Thymus (tissue), 11 donors: ENCODE measurements at regions not wholly inside any gene's neighbourhood (a gene's known extent, or its start where the extent isn't known, plus 50 kb on each side); places are given as distances from the start of the nearest gene placed in this dataset.
"Not testable (repeated sequence)": the region's sequence is repeated elsewhere in the genome, so short reads cannot be mapped to it uniquely, and the experiment has no call there.

ENCODE experiments used
- DNase-seq, 9 donors: peaks; one replicate each; pipeline ENCODE4 v3.0.0-alpha.2; 2013; ENCODE audit warnings: low spot score in 9 of 9, low read depth in 6 of 9, missing footprints in 1 of 9
- H3K27ac ChIP-seq, 2 donors: one replicate each; pipeline ENCODE4 v1.5.1; 2013; ENCODE audit warnings: control low read depth in 1 of 2, low read depth in 1 of 2, low read length in 1 of 2, mild to moderate bottlenecking in 1 of 2, moderate library complexity in 1 of 2
- H3K27me3 ChIP-seq, 2 donors: one replicate each; pipeline ENCODE4 v1.5.1; 2013; ENCODE audit warnings: low read length in 1 of 2; ENCODE audit not compliant: control insufficient read depth in 2 of 2, insufficient read depth in 1 of 2
- H3K36me3 ChIP-seq, 2 donors: one replicate each; pipeline ENCODE4 v1.5.1; 2013; ENCODE audit warnings: low read length in 1 of 2, mild to moderate bottlenecking in 1 of 2, moderate library complexity in 1 of 2; ENCODE audit not compliant: control insufficient read depth in 2 of 2, insufficient read depth in 2 of 2
- H3K4me1 ChIP-seq, 2 donors: one replicate each; pipeline ENCODE4 v1.5.1; 2013; ENCODE audit warnings: low read length in 2 of 2; ENCODE audit not compliant: control insufficient read depth in 2 of 2, insufficient read depth in 2 of 2
- H3K4me3 ChIP-seq, 2 donors: one replicate each; pipeline ENCODE4 v1.5.1; 2013; ENCODE audit warnings: low read length in 2 of 2, control low read depth in 1 of 2, mild to moderate bottlenecking in 1 of 2
- H3K9me3 ChIP-seq, 2 donors: one replicate each; pipeline ENCODE4 v1.5.1; 2013; ENCODE audit warnings: low read length in 1 of 2, mild to moderate bottlenecking in 1 of 2; ENCODE audit not compliant: control insufficient read depth in 2 of 2, insufficient read depth in 1 of 2
- WGBS: extraction: QIAGEN DNeasy Blood & Tissue Kit; methylation state at CpG from one replicate; pipeline ENCODE4 v1.1.7; 2013; 5-methylcytosine and 5-hydroxymethylcytosine counted together
- donor health status: healthy.

- no peaks in the 10 kb centered on the region for H3K27me3 ChIP-seq
- WGBS: 94% methylated on average over 2 of the region's 2 CpGs
- no peak overlapping the region for H3K4me3 ChIP-seq
- H3K36me3 ChIP-seq: no peaks in the 10 kb centered on the region
- no peaks in the 10 kb centered on the region for H3K4me1 ChIP-seq
- DNase-seq: no peak
- no peaks in the 10 kb centered on the region for H3K9me3 ChIP-seq
- no peak overlapping the region for H3K27ac ChIP-seq
Measured at GRCh38 chr4:101655005-101655404, 135.5 kb upstream of the BANK1 start.

GRCh38 chr4:101651778-101652177 is 138.8 kb upstream of the BANK1 start:
- no peaks in the 10 kb centered on the region for H3K27me3 ChIP-seq
- no peak for DNase-seq
- no peak overlapping the region for H3K27ac ChIP-seq
- no peak overlapping the region for H3K4me3 ChIP-seq
- 97% methylated on average over 3 of the region's 3 CpGs for WGBS
- no peaks in the 10 kb centered on the region for H3K36me3 ChIP-seq
- no peaks in the 10 kb centered on the region for H3K9me3 ChIP-seq
- no peaks in the 10 kb centered on the region for H3K4me1 ChIP-seq

DNA sequence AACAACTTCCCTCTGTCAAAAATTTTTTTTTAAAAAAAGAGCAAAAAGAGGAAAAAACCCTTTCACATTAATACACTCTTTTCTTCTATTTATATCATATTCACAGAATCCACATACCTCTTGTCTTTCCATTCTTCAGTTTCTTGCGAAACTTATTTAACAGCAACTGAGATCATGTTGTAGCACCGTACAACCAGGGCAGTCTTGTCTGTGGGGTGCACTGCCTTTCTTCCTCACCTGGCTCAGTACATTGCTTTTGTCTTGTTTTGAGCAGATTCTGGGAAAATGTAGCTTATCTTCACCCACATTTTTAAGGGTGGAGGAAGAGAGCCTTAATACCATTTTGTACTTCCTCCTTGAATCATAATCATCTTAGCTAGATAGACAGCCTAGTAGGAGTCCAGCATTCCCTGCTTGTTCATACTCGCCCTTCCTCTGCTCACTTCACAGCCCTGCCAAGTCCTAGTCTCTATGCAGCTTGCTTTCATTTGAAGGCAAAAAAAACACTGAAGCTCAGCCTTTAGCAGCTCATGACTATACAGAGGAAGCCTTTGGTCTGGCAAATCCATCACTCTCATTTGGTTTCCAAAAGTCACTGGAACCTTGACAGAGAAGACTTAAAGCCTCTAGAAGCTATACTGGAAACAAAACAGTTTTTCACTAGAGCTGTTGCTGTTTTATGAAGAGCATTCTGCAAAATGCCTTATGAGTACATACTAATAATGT is 140.6 kb upstream of the BANK1 start:
- peak in 1 of 9 donors; percentile 18 for DNase-seq
- Histone ChIP-seq H3K9me3 (no peaks in the 10 kb centered on the region), H3K27me3 (no peaks in the 10 kb centered on the region), H3K36me3 (no peaks in the 10 kb centered on the region), H3K27ac (peak overlapping the region in 1 of 2 donors; percentile 15), H3K4me1 (no peaks in the 10 kb centered on the region), H3K4me3 (no peak overlapping the region)
- WGBS: 90% methylated on average over 3 of the region's 3 CpGs

DNA sequence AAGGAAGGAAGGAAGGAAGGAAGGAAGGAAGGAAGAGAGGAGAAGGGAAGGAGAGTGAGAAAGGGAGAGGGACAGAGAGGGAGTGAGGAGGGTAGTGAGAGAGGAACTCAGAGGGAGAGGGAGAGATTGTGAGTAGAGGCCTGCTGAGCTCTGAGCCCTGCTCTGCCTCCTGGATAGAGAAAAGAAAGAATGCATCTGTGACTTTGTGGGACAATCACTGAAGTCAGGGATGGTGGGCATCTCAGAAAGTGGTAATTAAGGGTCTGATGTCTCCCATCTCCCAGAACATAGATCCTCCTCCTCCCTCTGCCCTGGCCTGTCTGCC is 142.9 kb upstream of the BANK1 start:
- no peak overlapping the region for H3K4me3 ChIP-seq
- H3K9me3 ChIP-seq: no peaks in the 10 kb centered on the region
- no peaks in the 10 kb centered on the region for H3K27me3 ChIP-seq
- no peak for DNase-seq
- no peaks in the 10 kb centered on the region for H3K4me1 ChIP-seq
- no peaks in the 10 kb centered on the region for H3K36me3 ChIP-seq
- no peak overlapping the region for H3K27ac ChIP-seq

- H3K9me3 ChIP-seq: no peaks in the 10 kb centered on the region
- no peak overlapping the region for H3K27ac ChIP-seq
- H3K4me3 ChIP-seq: no peak overlapping the region
- 100% methylated on average over 1 of the region's 1 CpG for WGBS
- no peaks in the 10 kb centered on the region for H3K27me3 ChIP-seq
- H3K36me3 ChIP-seq: no peaks in the 10 kb centered on the region
- no peak for DNase-seq
- H3K4me1 ChIP-seq: no peaks in the 10 kb centered on the region
Measured at GRCh38 chr4:101644516-101644915, 146.0 kb upstream of the BANK1 start.

GRCh38 chr4:101643186-101643837 is 147.2 kb upstream of the BANK1 start:
- no peaks in the 10 kb centered on the region for H3K36me3 ChIP-seq
- H3K4me3 ChIP-seq: no peak overlapping the region
- no peaks in the 10 kb centered on the region for H3K4me1 ChIP-seq
- DNase-seq: no peak
- WGBS: 97% methylated on average over 2 of the region's 2 CpGs
- no peaks in the 10 kb centered on the region for H3K27me3 ChIP-seq
- H3K27ac ChIP-seq: no peak overlapping the region
- H3K9me3 ChIP-seq: no peaks in the 10 kb centered on the region

DNA sequence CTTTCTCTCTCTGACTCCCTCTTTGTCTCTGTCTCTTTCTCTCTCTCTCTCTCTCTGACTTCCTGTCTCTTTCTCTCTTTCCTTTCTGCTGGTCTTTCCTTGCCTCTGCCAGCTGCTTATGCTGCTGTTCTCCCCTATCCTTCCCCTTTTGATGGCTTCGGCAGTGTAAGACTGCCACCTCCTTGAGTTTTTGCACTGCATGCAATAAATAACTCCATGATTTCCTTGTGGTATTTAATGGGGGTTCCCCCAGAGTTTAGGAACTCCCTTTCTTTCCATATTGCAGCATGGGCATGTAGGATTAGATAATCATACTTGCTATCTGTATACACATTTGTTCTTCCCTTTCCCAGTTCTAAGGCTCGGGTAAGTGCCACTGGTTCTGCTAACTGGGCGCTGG is 157.8 kb upstream of the BANK1 start:
- 73% methylated on average over 3 of the region's 3 CpGs for WGBS
- not testable (repeated sequence) for H3K9me3 ChIP-seq, DNase-seq

GRCh38 chr4:101630319-101630986 is 160.1 kb upstream of the BANK1 start:
- Histone ChIP-seq H3K36me3 (no peaks in the 10 kb centered on the region), H3K4me1 (no peaks in the 10 kb centered on the region), H3K4me3 (no peak overlapping the region), H3K27ac (no peak overlapping the region), H3K9me3 (no peaks in the 10 kb centered on the region), H3K27me3 (no peaks in the 10 kb centered on the region)
- 96% methylated on average over 4 of the region's 4 CpGs for WGBS
- no peak for DNase-seq

More for the DNA sequence above, 157.8 kb upstream of the BANK1 start:
- not testable (repeated sequence) for H3K27me3 ChIP-seq, H3K27ac ChIP-seq, H3K4me1 ChIP-seq, H3K36me3 ChIP-seq, H3K4me3 ChIP-seq

- Histone ChIP-seq H3K27ac (no peak overlapping the region), H3K4me3 (no peak overlapping the region), H3K27me3 (no peaks in the 10 kb centered on the region), H3K36me3 (no peaks in the 10 kb centered on the region), H3K9me3 (no peaks in the 10 kb centered on the region), H3K4me1 (no peaks in the 10 kb centered on the region)
- WGBS: 91% methylated on average over 2 of the region's 2 CpGs
- no peak for DNase-seq
Measured at GRCh38 chr4:101621120-101621519, 169.4 kb upstream of the BANK1 start.
